ENCODE measurements at regions not wholly inside any gene's neighbourhood (a gene's known extent, or its start where the extent isn't known, plus 50 kb on each side); places are given as distances from the start of the nearest gene placed in this dataset.

- TF ChIP-seq, protein P1, sequence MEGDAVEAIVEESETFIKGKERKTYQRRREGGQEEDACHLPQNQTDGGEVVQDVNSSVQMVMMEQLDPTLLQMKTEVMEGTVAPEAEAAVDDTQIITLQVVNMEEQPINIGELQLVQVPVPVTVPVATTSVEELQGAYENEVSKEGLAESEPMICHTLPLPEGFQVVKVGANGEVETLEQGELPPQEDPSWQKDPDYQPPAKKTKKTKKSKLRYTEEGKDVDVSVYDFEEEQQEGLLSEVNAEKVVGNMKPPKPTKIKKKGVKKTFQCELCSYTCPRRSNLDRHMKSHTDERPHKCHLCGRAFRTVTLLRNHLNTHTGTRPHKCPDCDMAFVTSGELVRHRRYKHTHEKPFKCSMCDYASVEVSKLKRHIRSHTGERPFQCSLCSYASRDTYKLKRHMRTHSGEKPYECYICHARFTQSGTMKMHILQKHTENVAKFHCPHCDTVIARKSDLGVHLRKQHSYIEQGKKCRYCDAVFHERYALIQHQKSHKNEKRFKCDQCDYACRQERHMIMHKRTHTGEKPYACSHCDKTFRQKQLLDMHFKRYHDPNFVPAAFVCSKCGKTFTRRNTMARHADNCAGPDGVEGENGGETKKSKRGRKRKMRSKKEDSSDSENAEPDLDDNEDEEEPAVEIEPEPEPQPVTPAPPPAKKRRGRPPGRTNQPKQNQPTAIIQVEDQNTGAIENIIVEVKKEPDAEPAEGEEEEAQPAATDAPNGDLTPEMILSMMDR (IDR thresholded peaks at IDR 0.05), result no peak
- no peak for TF ChIP-seq REST (IDR thresholded peaks at IDR 0.05; ENCODE audit: insufficient read depth in 1 of 2, low read depth in 2 of 2, low read length in 1 of 2)
Observed at GRCh38 chr11:45391168-45391850, 105.2 kb upstream of the SYT13 start.

All from Panc1 (cell line).